ENCODE measurements at regions not wholly inside any gene's neighbourhood (a gene's known extent, or its start where the extent isn't known, plus 50 kb on each side); places are given as distances from the start of the nearest gene placed in this dataset.

DNA sequence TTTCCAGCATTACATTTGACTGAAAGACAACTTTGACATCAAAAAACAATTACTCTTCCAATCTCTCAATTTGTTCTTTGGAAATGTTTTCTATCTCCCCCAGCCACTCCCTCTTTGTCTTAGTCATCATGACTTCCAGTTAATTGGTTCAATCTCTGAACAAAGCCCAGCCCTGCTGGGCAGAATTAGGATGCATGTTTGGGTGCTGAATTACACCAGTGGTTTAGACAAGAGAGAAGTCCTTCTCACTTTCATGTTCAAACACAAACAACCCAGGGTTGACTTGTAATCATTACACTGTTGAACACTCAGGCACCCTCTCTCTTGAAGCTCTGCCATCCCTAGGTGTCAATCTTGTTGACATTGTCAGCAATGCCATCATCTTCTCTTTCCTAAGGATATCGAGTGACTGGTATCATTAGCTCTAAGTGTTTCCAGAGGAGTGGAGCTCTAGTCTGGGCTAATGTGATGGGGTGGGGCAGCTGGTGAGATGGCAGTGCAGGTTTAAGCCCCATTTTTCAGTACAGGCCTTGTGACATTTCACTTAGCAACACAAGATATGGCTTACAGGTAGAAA lies 90.8 kb upstream of the MEIS1 start:
- TF ChIP-seq SIN3A (conservative IDR thresholded peaks at IDR 0.05 in 1 of 2, IDR thresholded peaks at IDR 0.05 in 1 of 2; ENCODE audit: low read depth in 1 of 2, low read length in 2 of 2) (no peak), POLR2AphosphoS5 (IDR thresholded peaks at IDR 0.05; ENCODE audit: low read depth, low read length) (no peak), KDM4A (IDR thresholded peaks at IDR 0.05; ENCODE audit: low read depth, low read length, severe bottlenecking) (no peak), MAFK (IDR thresholded peaks at IDR 0.05; ENCODE audit: low read depth, low read length) (no peak), KDM1A (IDR thresholded peaks at IDR 0.05; ENCODE audit: borderline replicate concordance, low read length) (no peak), RFX5 (IDR thresholded peaks at IDR 0.05; ENCODE audit: borderline replicate concordance, low read depth, low read length) (no peak), POLR2A (IDR thresholded peaks at IDR 0.05; ENCODE audit: control extremely low read depth in 1 of 2, low read depth in 2 of 2, low read length in 2 of 2) (no peak), EP300 (IDR thresholded peaks at IDR 0.05; ENCODE audit: borderline replicate concordance in 1 of 2, low read depth in 2 of 2, low read length in 2 of 2) (no peak), EZH2 (IDR thresholded peaks at IDR 0.05; ENCODE audit: low read depth, low read length, severe bottlenecking) (no peak), YY1 (IDR thresholded peaks at IDR 0.05; ENCODE audit: low read depth, low read length) (no peak), ZNF274 (IDR thresholded peaks at IDR 0.05; ENCODE audit: borderline replicate concordance, extremely low read depth, low read length) (no peak)
- TF ChIP-seq, protein P1, sequence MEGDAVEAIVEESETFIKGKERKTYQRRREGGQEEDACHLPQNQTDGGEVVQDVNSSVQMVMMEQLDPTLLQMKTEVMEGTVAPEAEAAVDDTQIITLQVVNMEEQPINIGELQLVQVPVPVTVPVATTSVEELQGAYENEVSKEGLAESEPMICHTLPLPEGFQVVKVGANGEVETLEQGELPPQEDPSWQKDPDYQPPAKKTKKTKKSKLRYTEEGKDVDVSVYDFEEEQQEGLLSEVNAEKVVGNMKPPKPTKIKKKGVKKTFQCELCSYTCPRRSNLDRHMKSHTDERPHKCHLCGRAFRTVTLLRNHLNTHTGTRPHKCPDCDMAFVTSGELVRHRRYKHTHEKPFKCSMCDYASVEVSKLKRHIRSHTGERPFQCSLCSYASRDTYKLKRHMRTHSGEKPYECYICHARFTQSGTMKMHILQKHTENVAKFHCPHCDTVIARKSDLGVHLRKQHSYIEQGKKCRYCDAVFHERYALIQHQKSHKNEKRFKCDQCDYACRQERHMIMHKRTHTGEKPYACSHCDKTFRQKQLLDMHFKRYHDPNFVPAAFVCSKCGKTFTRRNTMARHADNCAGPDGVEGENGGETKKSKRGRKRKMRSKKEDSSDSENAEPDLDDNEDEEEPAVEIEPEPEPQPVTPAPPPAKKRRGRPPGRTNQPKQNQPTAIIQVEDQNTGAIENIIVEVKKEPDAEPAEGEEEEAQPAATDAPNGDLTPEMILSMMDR (IDR thresholded peaks at IDR 0.05; ENCODE audit: control extremely low read depth in 1 of 3, insufficient read depth in 1 of 3, low read depth in 1 of 3, low read length in 3 of 3): no peak
